Astrocyte of the hippocampus (primary cell): ENCODE measurements at regions not wholly inside any gene's neighbourhood (a gene's known extent, or its start where the extent isn't known, plus 50 kb on each side); places are given as distances from the start of the nearest gene placed in this dataset.
A peak's percentile ranks its signal among the peaks of the same experiment; 100 is the strongest.
"Not testable (repeated sequence)": the region's sequence is repeated elsewhere in the genome, so short reads cannot be mapped to it uniquely, and the experiment has no call there.

Source experiments
- DNase-seq: peaks from one replicate; pipeline ENCODE4 v3.0.0; 2011; ENCODE audit warnings: low read depth, low spot score

- peak; percentile 68 for DNase-seq
Measured at GRCh38 chr1:148361427-148362215, 121.5 kb downstream of the PPIAL4G start.

GRCh38 chr1:148357037-148357436, 126.1 kb downstream of the PPIAL4G start:
- no peak for DNase-seq

- no peak for DNase-seq
Measured at GRCh38 chr1:148355976-148356375, 127.1 kb downstream of the PPIAL4G start.

GRCh38 chr1:148354913-148355308, 128.2 kb downstream of the PPIAL4G start:
- DNase-seq: no peak

GRCh38 chr1:148354284-148354912, 128.7 kb downstream of the PPIAL4G start:
- DNase-seq: no peak

GRCh38 chr1:148353461-148354283, 129.4 kb downstream of the PPIAL4G start:
- DNase-seq: peak; percentile 68

GRCh38 chr1:148352470-148353053, 130.5 kb downstream of the PPIAL4G start:
- no peak for DNase-seq

GRCh38 chr1:148347781-148348180, 135.3 kb downstream of the PPIAL4G start:
- no peak for DNase-seq

- DNase-seq: peak; percentile 62
Measured at GRCh38 chr1:148345659-148346151, 137.4 kb downstream of the PPIAL4G start.

GRCh38 chr1:148344651-148345050, 138.5 kb downstream of the PPIAL4G start:
- DNase-seq: not testable (repeated sequence)

- not testable (repeated sequence) for DNase-seq
Measured at GRCh38 chr1:148341729-148342128, 141.4 kb downstream of the PPIAL4G start.

GRCh38 chr1:148336121-148336918, 146.8 kb downstream of the PPIAL4G start:
- DNase-seq: not testable (repeated sequence)

GRCh38 chr1:148334339-148335130, 148.6 kb downstream of the PPIAL4G start:
- DNase-seq: peak; percentile 85

- no peak for DNase-seq
Measured at GRCh38 chr1:148333875-148334338, 149.2 kb downstream of the PPIAL4G start.

GRCh38 chr1:148328884-148329283, 154.2 kb downstream of the PPIAL4G start:
- no peak for DNase-seq

- DNase-seq: not testable (repeated sequence)
Measured at GRCh38 chr1:148325031-148325430, 158.1 kb downstream of the PPIAL4G start.

GRCh38 chr1:148324465-148324864, 158.6 kb downstream of the PPIAL4G start:
- not testable (repeated sequence) for DNase-seq

- DNase-seq: not testable (repeated sequence)
Measured at GRCh38 chr1:148320079-148320478, 163.0 kb downstream of the PPIAL4G start.

- DNase-seq: no peak
Measured at GRCh38 chr1:148318904-148319242, 164.2 kb downstream of the PPIAL4G start.
